NCI-H1105 treated with DMSO at 0.1 percent for 48 hours (cell line): ENCODE measurements at regions not wholly inside any gene's neighbourhood (a gene's known extent, or its start where the extent isn't known, plus 50 kb on each side); places are given as distances from the start of the nearest gene placed in this dataset.

Experiments used
- DNase-seq: peaks from one replicate; lab custom pipeline; 2025; lab: John Stamatoyannopoulos, UW

- DNase-seq = no peak
Measured at GRCh38 chr2:23200068-23200786, 184.8 kb upstream of the KLHL29 start.

- DNase-seq = no peak
Measured at GRCh38 chr2:23200787-23201114, 184.2 kb upstream of the KLHL29 start.

GRCh38 chr2:23203383-23203782 is 181.6 kb upstream of the KLHL29 start:
- no peak for DNase-seq

GRCh38 chr2:23204685-23205242 is 180.2 kb upstream of the KLHL29 start:
- no peak for DNase-seq

- no peak for DNase-seq
Measured at GRCh38 chr2:23206650-23207049, 178.3 kb upstream of the KLHL29 start.

GRCh38 chr2:23207871-23208270 is 177.1 kb upstream of the KLHL29 start:
- DNase-seq = no peak

GRCh38 chr2:23208339-23208738 is 176.6 kb upstream of the KLHL29 start:
- DNase-seq = no peak

- no peak for DNase-seq
Measured at GRCh38 chr2:23209059-23209458, 175.9 kb upstream of the KLHL29 start.

- DNase-seq = no peak
Measured at GRCh38 chr2:23211987-23212583, 172.9 kb upstream of the KLHL29 start.

- DNase-seq = no peak
Measured at GRCh38 chr2:23213196-23213595, 171.8 kb upstream of the KLHL29 start.

GRCh38 chr2:23215016-23215415 is 170.0 kb upstream of the KLHL29 start:
- no peak for DNase-seq

GRCh38 chr2:23219666-23220065 is 165.3 kb upstream of the KLHL29 start:
- DNase-seq = no peak

GRCh38 chr2:23220513-23221094 is 164.4 kb upstream of the KLHL29 start:
- no peak for DNase-seq

- no peak for DNase-seq
Measured at GRCh38 chr2:23221236-23221635, 163.7 kb upstream of the KLHL29 start.

GRCh38 chr2:23221901-23222300 is 163.1 kb upstream of the KLHL29 start:
- DNase-seq = no peak

GRCh38 chr2:23230885-23231284 is 154.1 kb upstream of the KLHL29 start:
- no peak for DNase-seq

GRCh38 chr2:23231865-23232264 is 153.1 kb upstream of the KLHL29 start:
- no peak for DNase-seq

GRCh38 chr2:23235292-23235691 is 149.7 kb upstream of the KLHL29 start:
- no peak for DNase-seq

- no peak for DNase-seq
Measured at GRCh38 chr2:23235736-23236135, 149.2 kb upstream of the KLHL29 start.

GRCh38 chr2:23237147-23237546 is 147.8 kb upstream of the KLHL29 start:
- no peak for DNase-seq

- DNase-seq = no peak
Measured at GRCh38 chr2:23238011-23238657, 146.8 kb upstream of the KLHL29 start.

- no peak for DNase-seq
Measured at GRCh38 chr2:23239374-23239773, 145.6 kb upstream of the KLHL29 start.

- no peak for DNase-seq
Measured at GRCh38 chr2:23241121-23241520, 143.9 kb upstream of the KLHL29 start.
